ENCODE measurements at regions not wholly inside any gene's neighbourhood (a gene's known extent, or its start where the extent isn't known, plus 50 kb on each side); places are given as distances from the start of the nearest gene placed in this dataset.

- TF ChIP-seq CTCF (IDR thresholded peaks at IDR 0.05; ENCODE audit: low read depth, low read length) = no peak
- DNase-seq (ENCODE audit: low read depth in 2 of 2) = no peak
Observed at GRCh38 chr2:100627330-100628300, 64.8 kb downstream of the PDCL3 start.

GRCh38 chr2:100628506-100628905 lies 65.7 kb downstream of the PDCL3 start:
- TF ChIP-seq CTCF (IDR thresholded peaks at IDR 0.05; ENCODE audit: low read depth, low read length) = no peak
- H3K4me3 ChIP-seq (replicated peaks in 1 of 2; ENCODE audit: low read depth in 2 of 2, low read length in 2 of 2) = no peak overlapping the region
- DNase-seq (ENCODE audit: low read depth in 2 of 2) = no peak

More at GRCh38 chr2:100627330-100628300, 64.8 kb downstream of the PDCL3 start:
- H3K4me3 ChIP-seq (replicated peaks in 1 of 2; ENCODE audit: low read depth in 2 of 2, low read length in 2 of 2) = no peak overlapping the region

DNA sequence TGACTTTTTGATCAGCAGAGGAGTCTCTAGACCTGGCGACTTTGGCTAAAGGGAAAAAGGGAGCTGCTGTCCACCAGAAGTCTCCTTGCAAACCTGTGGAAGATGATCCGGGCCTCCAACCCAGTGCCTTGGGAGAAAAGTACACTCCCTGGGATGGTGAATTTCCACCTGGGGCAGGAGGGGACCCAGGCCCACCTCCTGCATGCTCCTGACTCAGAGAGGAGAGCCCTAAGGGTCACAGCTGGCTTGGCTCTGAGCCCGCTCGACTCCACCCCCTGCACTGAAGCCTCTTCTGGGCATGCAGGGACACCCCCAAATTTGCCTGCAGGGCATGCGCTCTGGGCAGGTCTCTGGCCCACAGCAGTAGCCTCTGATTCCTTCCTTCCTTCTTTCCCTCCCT lies 66.5 kb downstream of the PDCL3 start:
- no peak for TF ChIP-seq CTCF (IDR thresholded peaks at IDR 0.05; ENCODE audit: low read depth, low read length)
- DNase-seq (ENCODE audit: low read depth in 2 of 2) = no peak
- H3K4me3 ChIP-seq (replicated peaks in 1 of 2; ENCODE audit: low read depth in 2 of 2, low read length in 2 of 2) = no peak overlapping the region

DNA sequence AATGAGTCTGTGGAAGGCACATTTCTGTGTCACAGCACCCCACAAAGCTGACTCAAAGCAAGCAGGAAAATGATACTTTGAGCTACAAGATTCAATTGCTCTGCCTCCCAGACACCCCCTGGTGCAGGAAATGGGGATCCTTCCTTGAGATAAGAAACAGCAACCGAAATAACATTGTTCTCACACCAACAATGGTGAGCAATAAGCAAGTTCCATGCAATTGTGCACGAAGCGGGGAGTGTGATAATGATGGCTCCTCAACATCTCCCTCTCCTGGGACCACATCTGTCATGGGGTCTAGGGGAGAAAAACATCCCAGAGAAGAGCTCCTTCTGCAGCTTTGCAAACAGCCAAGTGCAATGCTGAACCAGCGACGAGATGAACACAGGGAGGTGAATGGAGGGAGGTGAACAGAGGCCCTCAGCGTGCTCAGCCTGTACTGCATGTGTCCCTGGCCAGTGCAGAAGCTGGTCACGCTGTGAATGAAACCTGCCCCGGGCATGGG lies 67.7 kb downstream of the PDCL3 start:
- no peak for DNase-seq (ENCODE audit: low read depth in 2 of 2)
- no peak overlapping the region for H3K4me3 ChIP-seq (replicated peaks in 1 of 2; ENCODE audit: low read depth in 2 of 2, low read length in 2 of 2)

GRCh38 chr2:100632037-100632436 lies 69.2 kb downstream of the PDCL3 start:
- no peak overlapping the region for H3K4me3 ChIP-seq (replicated peaks in 1 of 2; ENCODE audit: low read depth in 2 of 2, low read length in 2 of 2)
- TF ChIP-seq CTCF (IDR thresholded peaks at IDR 0.05; ENCODE audit: low read depth, low read length) = no peak

More for the DNA sequence above, 67.7 kb downstream of the PDCL3 start:
- TF ChIP-seq CTCF (IDR thresholded peaks at IDR 0.05; ENCODE audit: low read depth, low read length) = no peak

GRCh38 chr2:100632759-100633158 lies 70.0 kb downstream of the PDCL3 start:
- no peak overlapping the region for H3K4me3 ChIP-seq (replicated peaks in 1 of 2; ENCODE audit: low read depth in 2 of 2, low read length in 2 of 2)
- TF ChIP-seq CTCF (IDR thresholded peaks at IDR 0.05; ENCODE audit: low read depth, low read length) = no peak
- no peak for DNase-seq (ENCODE audit: low read depth in 2 of 2)

More at GRCh38 chr2:100632037-100632436, 69.2 kb downstream of the PDCL3 start:
- no peak for DNase-seq (ENCODE audit: low read depth in 2 of 2)
